ENCODE measurements at regions not wholly inside any gene's neighbourhood (a gene's known extent, or its start where the extent isn't known, plus 50 kb on each side); places are given as distances from the start of the nearest gene placed in this dataset.
"Not testable (repeated sequence)": the region's sequence is repeated elsewhere in the genome, so short reads cannot be mapped to it uniquely, and the experiment has no call there.

DNA sequence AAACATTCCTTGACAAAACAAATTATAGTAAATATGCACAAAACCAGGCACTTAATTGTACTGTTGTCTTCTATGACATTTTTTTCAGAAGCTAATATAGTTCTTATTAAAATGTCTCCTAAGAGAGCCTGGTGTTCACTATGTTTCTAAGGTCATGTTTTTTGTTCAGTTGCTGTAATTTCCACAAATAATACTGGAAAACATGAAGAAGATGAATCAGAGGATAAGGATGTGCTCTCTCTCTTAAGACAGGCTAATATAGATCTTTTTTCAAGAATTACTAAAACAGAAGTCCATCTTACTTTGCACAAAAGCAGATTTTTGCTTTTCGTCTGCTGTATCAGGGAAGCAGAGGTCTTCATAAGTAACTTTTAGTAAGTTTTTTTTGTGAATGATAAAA, 823.0 kb upstream of the NECTIN3 start:
- DNase-seq: no peak

DNA sequence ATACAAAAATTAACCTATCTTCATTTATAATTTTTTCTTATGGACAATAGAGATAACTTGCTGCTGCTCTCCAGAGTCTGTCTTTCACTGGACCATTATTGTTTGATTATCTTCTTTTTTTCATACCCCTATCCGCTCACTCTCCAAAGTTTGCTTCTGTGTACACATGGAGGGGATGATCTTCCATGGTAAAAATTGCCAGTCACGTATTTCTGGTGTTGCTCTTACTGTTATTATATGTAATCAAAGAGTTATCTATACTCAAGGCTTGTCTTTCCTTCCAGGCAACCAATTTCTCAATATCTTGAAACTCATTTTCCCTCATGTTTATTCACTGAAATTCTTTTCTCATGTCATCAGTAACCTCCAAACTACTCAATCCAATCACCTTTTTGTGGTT, 817.8 kb upstream of the NECTIN3 start:
- no peak for DNase-seq

DNA sequence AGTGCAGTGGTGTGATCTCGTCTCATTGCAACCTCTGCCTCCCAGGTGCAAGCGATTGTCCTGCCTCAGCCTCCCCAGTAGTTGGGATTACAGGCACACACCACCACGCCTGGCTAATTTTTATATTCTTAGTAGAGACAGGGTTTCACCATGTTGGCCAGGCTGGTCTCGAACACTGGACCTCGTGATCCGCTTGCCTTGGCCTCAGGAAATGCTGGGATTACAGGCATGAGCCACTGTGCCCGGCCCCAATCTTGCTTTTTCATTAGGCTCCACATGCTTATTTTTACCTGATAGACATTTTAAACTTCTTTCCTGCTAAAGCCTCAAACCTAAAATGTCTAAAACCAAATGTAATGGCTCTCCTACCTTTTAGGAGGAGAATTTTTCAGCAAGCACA, 817.0 kb upstream of the NECTIN3 start:
- no peak for DNase-seq

DNA sequence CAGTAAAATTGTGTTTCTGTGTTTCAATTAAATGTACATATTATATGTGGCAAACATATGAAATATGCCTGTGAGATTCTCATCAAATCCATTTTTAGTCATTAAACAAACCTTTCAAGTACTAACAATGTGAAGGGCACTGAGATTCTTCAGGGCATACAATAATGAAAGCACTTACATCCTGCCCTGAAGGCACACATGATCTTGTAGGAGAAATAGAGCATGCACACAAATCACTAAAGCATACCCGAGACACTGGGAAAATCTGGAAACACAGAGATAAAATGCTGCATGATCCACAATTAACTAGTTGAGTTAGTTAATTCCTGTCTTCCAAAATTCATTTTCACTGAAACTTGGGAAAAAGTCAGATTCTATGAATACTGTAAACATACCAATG, 810.5 kb upstream of the NECTIN3 start:
- DNase-seq: no peak

DNA sequence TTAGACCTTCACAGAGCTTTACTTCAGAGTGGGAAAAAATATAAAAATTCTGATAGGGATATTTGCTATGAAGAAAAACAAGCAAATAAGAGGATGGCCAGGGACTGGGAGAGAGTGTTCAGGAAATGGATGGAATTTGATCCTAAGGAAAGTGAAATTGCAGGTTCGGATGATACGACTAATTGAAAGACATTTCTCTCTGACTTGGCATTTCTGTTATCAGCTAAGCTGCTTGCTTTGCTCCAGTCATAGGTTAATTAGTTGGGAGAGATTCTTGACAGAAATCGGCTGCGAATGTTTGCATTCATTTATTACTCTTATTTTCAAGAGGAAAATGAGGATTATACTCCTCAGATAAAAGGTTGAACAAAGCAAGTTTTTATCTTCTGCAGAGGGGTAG, 808.7 kb upstream of the NECTIN3 start:
- DNase-seq: no peak

DNA sequence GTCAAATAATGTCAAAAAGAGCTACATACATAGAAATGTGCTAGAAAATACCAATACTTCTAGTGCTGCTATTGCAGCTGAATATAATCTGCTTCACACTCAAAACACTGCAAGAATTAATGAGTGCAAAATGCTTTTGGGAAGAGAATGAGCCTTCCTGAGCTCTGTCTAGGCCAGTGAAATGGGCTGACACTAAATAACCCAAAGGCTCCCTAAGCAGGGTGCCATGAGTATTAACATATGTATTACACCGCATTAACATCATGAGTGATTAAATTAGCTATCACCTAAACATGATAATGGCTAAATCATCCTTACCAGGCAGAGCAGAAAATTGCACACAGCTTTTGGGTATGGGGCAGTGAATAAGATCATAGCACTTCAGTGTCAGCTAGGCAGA, 806.3 kb upstream of the NECTIN3 start:
- DNase-seq: no peak

DNA sequence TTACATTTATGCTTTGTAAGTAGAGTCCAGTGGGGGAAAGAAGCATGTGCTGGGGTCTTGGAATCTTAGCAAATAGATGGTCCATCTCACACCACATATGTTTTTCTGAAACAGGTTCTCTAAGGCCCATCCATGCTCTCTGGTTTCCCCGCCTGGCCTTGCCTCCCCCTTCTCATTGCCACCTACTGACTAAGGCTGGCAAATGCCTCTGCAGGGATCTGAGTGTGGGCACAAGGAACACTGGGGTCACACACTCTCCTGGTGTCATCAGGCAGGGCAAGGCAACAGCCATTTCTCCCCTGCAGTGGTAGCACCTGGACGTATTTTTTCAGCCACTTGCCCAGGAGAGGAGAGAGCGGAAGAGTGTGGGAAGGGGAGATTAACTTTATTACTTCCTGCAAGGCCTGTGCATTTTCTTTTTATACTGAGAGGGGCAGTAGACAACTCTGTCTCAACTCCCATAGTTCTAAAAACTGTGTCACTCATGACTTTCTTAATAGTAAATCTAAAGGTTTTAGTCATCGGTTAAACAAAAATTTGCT, 804.2 kb upstream of the NECTIN3 start:
- no peak for DNase-seq

DNA sequence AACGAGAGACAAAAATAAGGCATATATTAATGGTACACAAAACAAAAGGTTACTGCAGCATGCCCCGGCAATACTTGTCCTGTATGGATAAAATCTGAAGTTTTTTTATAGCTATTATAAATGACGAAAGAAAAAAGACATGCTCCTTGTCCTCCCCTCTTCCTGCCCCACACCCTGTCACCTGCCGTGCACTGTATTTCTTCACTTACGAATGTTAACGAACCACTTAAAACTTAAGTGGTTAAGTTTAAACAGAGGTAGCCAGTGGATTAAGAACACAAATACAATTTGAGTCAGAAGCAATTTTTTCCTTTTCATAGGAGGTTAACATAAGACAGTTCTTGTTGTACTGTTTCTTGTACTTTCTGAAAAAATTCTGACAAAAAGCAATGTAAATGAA, 799.1 kb upstream of the NECTIN3 start:
- no peak for DNase-seq

DNA sequence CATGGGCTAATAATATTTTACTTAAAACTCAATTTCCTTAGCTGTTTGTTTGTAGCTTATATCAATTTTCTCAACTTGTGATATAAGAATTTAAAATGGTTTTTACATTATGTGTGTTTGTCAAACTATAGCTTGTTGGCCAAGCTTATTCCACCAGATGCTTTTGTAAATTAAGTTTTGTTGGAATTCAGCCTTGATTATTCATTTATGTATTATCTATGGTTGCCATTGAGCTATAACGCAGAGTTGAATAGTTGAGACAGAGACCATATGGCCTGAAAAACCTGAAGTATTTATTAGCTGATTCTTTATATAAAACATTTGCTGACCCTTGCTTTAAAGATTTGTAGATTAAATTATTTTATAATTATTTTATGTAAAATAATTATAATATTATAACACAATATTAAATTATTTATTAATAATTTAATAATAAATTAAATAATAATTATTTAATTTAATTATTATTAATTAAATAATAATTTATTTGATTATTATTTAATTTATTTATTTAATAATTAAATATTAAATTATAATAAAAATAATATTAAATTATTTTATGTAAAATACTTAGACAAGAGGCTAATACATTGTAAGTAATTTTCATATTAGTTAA, 779.6 kb upstream of the NECTIN3 start:
- no peak for DNase-seq

DNA sequence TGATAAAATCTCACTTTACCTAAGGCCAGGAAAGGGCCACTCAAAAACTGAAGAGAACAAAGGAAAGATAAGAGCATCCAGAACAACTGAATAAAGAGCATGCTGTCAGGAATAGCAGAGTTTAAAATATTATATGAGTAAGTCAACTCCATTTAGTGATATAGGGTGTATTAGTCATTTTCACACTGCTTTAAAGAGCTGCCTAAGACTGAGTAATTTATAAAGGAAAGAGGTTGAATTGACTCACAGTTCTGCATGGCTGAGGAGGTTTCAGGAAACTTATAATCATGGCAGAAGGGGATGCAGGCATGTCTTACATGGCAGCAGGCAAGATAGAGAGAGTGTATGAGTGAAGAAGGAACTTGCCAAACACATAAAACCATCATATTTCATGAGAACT, 778.0 kb upstream of the NECTIN3 start:
- peak; percentile 17 for DNase-seq

DNA sequence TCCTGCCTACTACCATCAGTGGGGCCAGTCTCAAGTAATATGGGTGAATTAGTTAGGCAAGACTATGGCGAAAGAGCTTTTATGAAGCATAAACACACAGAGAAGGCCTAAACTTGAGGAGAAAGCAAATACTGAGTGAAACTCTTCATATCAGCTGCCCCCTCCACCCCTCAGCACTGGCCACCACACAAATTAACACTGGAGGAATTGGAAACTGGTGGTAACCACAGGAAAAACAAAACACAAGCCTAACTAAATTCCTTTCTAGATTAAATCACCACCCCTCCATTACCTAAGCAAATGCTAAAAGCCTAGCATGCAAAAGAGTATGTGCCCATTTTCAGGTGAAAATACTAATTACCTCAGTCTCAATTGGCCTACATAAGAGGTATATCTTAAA, 774.7 kb upstream of the NECTIN3 start:
- DNase-seq: peak; percentile 12

DNA sequence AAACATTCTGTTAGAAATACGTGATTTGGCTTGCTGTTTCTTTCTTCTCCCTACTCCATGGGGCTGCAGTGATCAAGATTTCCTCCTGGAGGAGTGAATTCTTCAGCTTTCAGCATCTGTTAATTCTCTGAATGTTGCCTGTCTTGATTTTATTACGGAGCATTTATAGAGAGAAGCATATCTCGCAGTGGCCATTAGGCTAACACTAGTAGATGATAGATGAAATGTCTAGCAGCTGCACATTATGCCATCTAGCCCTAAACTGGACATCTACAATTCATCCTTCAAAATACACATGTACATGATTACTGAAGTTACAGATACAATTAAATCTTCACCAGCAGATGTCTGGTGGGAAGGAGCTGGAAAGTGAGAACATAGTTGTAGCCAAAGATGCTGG, 769.8 kb upstream of the NECTIN3 start:
- DNase-seq: no peak

DNA sequence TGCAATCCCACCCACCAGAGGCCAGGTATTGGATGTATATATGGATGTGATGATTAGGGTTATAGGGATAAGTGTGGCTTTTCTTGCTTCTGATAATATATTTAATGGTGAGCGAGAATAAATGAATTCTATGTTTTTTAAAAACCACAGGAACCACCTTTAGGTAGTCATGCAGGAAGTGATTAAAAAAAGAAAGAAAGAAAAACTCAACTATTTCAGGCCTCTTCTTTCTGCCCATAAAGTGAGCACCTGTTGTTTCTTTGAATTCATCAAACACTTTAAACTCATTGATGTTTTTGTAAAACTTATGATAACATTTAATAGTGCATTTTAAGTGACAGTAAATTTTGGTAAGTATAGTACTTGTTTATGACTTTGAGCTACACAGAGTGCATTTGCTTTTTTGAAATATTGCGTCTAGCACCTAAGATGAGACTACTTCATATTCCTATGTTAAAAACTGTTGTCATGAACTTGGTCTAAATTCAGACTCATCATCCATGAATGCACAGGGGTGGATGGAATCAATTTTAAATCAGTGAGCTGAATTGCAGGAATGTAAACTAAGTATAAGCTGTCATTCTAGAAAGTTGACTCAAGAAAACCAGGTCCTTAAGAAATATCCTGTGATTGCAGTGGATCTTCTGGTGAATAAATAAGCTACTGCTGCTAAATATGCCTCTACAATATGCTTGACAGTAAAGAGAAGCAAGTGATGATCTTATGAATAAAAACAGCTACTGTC, 764.4 kb upstream of the NECTIN3 start:
- DNase-seq: peak; percentile 51

DNA sequence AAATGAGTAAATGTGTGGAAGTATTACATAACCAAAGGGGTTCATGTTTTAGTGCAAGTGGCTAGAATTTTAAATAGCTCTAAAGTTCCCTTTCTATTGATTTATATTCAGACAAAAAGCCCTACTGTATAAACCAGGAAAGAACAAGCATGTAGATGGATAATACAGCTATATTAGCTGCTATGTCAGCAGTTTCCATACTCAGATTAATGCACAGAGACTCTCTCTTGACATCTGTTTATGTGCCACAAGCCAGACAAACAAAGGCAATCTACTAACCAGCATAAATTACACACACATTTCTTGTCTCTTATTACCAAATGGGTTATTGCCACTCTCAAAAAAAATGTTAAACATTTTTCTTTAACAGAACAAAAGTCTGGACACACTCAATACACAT, 760.1 kb upstream of the NECTIN3 start:
- no peak for DNase-seq

DNA sequence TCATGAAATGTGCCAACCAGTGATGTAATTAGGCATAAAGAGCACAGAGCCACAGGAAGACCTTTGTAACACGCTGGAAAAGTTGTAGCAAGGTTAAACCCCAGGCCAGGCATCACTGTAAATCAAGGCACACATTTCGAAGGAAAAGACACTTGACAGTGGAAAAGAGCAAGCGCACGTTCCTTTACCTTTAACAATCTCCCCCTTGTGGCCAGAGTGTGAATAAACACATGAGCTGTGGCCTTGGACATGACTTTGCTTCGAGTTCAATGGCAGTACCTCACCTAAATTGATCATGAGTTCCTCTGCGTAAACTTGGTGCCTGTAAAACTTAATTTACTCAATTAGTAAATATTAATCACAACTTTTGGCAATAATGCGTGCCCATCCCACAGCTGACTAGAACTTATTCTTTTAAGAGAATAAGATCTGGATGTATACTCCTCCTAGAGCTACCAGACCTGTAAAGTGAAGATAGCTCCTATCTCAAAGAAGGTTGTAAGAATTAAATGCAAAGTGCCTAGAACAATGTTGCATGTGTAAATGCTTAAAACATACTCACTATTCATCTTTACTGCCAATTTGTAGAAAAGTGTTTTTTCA, 757.0 kb upstream of the NECTIN3 start:
- peak; percentile 53 for DNase-seq

DNA sequence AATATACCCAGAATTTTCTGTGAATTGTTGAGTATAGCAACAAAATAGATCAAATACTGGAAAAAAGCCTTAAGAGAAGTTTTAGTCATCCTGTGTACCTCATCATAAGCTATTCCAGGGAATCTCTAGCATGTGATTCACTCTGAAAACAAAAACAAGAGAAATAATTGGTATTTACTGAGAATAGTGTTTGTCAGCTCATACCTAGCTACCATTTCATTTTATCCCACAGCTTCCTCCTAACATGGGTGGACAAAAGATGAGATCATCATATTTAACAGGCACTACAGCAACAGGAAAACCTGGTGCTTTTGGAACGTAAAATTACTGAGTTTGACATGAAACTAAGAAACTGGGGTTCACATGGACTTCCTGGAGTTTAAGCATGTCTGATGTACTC, 753.5 kb upstream of the NECTIN3 start:
- no peak for DNase-seq

DNA sequence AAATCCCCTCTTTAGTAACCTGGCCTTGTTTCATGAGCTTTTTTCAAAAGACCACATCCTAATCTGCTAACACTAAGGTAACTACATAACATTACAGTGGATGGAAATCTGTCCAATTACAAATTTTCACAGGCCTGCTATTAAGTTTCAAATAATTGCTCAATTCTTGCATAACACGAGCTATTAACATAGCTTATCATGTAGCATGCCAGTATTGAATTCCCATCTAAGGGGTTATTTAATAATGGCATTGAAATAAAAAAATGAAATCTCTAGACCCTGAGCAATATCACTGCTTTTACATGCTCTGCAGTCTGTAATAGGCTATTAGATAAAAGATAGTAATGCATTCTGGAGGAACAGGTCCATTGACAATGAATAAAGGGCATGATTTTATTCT, 748.3 kb upstream of the NECTIN3 start:
- DNase-seq: no peak

DNA sequence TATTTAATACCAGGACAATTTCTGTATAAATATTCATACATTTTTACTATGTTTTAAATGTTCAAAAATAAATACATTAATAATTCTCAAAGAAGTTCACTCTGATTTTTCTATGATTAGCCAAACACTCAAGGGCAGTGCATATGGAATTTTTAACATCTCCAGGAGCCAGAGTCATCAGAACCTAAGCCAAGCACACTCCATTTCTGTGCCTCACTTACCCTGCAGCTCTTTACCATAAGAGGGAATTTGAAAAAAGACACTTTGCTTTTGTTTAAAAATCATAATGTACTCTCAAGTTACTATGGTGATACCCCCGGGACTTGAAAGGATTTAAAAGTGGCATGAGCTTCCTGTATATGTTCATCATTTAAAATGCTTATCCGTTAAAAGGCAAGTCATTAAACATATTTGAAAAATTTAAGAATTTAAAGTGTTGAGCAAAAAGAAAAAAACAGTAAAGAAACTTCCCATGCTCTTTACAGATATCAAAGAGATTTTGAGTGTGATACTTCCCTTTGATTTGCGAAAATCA, 747.4 kb upstream of the NECTIN3 start:
- no peak for DNase-seq

DNA sequence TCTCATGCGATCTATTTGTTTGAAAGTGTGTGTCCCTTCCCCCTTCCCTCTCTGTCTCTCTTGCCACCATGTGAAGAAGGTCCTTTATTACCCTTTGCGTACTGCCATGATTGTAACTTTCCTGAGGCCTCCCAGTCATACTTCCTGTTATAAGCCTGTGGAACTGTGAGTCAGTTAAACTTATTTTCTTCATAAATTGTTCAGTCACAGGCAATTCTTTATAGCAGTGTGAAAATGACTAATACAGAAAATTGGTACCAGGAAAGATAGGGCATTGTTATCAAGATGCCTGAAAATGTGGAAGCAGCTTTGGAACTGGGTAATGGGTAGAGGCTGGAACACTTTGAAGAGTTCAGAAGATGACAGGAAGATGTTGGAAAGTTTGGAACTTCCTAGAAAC, 743.7 kb upstream of the NECTIN3 start:
- DNase-seq: peak; percentile 39

DNA sequence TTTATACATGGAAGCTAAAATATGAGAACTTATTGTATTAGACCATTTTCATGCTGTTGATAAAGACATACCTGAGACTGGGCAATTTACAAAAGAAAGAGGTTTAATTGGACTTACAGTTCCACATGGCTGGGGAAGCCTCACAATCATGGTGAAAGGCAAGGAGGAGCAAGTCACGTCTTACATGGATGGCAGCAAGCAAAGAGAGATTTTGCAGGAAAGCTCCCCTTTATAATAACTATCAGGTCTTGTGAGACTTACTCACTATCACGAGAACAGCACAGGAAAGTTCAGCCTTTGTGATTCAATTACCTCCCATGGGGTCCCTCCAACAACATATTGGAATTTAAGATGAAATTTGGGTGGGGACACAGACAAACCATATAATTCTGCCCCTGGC, 740.1 kb upstream of the NECTIN3 start:
- not testable (repeated sequence) for DNase-seq

DNA sequence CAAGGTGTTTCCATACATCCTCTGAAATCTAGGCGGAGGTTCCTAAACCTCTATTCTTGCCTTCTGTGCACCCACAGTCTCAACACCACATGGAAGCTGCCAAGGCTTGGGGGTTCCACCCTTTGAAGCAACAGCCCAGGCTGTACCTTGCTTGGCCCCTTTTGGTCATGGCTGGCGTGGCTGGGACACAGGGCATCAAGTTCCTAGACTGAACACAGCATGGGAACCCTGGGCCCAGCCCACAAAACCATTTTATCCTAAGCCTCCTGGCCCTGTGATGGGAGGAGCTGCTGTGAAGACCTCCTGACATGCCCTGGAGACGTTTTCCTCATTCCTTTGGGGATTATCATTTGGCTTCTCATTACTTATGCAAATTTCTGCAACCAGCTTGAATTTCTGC, 739.0 kb upstream of the NECTIN3 start:
- no peak for DNase-seq

DNA sequence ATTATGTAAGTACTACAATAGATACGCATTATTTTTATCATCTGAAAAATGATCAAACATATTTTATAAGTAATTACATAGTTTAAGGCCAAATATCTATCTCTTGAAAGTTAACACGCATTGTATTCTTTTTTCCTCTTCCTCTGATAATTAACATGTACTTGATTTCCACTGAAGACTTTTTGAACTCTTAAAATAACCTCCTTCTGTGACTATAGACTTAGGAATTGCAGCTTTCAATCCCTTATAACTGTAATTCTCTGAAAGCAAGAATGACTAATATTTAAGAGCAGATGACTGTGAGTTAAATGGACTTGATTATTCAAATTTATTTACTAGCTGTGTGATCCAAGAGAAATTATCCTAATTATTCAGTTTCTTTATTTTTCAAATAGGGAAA, 730.6 kb upstream of the NECTIN3 start:
- peak; percentile 44 for DNase-seq

DNA sequence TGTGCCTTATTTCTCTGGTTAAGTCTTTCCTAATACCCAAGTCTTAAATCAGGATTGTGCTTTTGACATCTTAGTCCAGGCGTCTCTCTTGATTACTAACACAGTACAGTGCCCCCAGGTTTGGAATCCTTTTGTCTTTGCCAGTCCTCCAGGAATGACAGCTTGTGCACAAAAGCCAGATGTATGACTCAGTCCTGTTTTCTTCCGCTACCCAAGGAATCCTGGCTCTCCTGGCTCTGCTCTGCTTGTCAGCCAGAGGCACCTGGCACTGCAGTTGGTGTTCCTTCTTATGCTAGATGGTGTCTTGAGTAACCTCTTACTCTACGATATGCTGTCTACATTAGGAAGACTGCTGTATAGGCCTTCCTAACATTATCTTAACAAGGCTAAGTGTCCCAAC, 728.2 kb upstream of the NECTIN3 start:
- DNase-seq: peak; percentile 39

DNA sequence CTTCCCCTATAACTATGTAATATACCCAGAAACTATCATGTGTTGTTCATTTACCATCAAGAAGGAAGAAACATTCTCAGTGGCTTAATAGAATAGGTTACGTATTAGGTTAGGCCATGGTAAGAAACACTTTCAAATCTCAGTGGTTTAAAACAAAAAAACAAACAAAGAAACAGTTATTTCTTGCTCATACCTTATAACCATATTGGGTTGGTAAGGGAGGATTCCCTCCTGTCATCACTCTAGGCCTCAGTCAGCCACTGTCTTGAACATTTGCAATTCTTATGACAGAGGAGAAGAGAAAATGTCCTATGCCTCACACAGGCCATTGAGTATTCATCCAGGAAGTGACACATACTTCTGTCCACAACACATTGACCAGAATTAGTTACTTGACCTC, 727.7 kb upstream of the NECTIN3 start:
- DNase-seq: peak; percentile 19
